ENCODE measurements at regions not wholly inside any gene's neighbourhood (a gene's known extent, or its start where the extent isn't known, plus 50 kb on each side); places are given as distances from the start of the nearest gene placed in this dataset.

- no peaks in the 10 kb centered on the region for H3K4me1 ChIP-seq (ENCODE audit: control insufficient read depth in 2 of 2, insufficient read depth in 2 of 2, low read length in 2 of 2)
- ChIA-PET POLR2A (no interaction called here), CTCF (no interaction called here)
- H3K4me3 ChIP-seq (ENCODE audit: control extremely low read depth in 1 of 5, extremely low read depth in 1 of 5, insufficient read depth in 1 of 5, low read depth in 2 of 5, low read length in 4 of 5) = no peak overlapping the region
- H3K4me2 ChIP-seq (replicated peaks; ENCODE audit: low read depth, low read length, poor library complexity, severe bottlenecking) = no peak overlapping the region
- no peak overlapping the region for H3K4me3 Mint-ChIP-seq
- no peaks in the 10 kb centered on the region for H4K20me1 ChIP-seq (ENCODE audit: control insufficient read depth, insufficient read depth, low read length, poor library complexity, severe bottlenecking)
- intact Hi-C loops (cut with micrococcal nuclease) = no loop called here
- H3K27ac Mint-ChIP-seq = no peak overlapping the region
- H3K27ac ChIP-seq (ENCODE audit: low read length in 2 of 2) = no peak overlapping the region
- no peak overlapping the region for H3K9ac ChIP-seq (ENCODE audit: low read length)
- no peak for ATAC-seq (ENCODE audit: low read depth)
- H3K9me3 Mint-ChIP-seq (ENCODE audit: insufficient read depth) = peaks cover 3% of the 10 kb centered on the region
- no peak overlapping the region for H2AFZ ChIP-seq (ENCODE audit: insufficient read depth, low read depth, low read length, poor library complexity, severe bottlenecking)
- peaks cover 0 to 4% (median 0%) of the 10 kb centered on the region in 3 donors for H3K9me3 ChIP-seq (ENCODE audit: control extremely low read depth in 1 of 3, control insufficient read depth in 2 of 3, insufficient read depth in 1 of 3, low read length in 2 of 3)
- peaks cover 2% of the 10 kb centered on the region for H3K27me3 Mint-ChIP-seq
- H3K4me1 Mint-ChIP-seq = peaks cover 10% of the 10 kb centered on the region
- TF ChIP-seq CTCF (IDR thresholded peaks at IDR 0.05) (no peak), EZH2 (IDR thresholded peaks at IDR 0.05; ENCODE audit: borderline replicate concordance, insufficient read depth, low read depth, low read length, poor library complexity, severe bottlenecking) (no peak)
- H3K36me3 ChIP-seq (replicated peaks in 1 of 2; ENCODE audit: control extremely low read depth in 1 of 2, control insufficient read depth in 1 of 2, extremely low read depth in 1 of 2, insufficient read depth in 2 of 2, low read length in 1 of 2) = no peaks in the 10 kb centered on the region
- WGBS (ENCODE audit: insufficient coverage) = no CpG with 5 or more reads among the region's 2 CpGs
- no peak for DNase-seq
- no peaks in the 10 kb centered on the region for H3K27me3 ChIP-seq (replicated peaks in 1 of 4; ENCODE audit: control extremely low read depth in 1 of 4, control insufficient read depth in 3 of 4, insufficient read depth in 4 of 4, low read length in 3 of 4)
- H3K79me2 ChIP-seq (ENCODE audit: control insufficient read depth, insufficient read depth, low read length) = no peaks in the 10 kb centered on the region
These were observed 319.4 kb upstream of the SLC39A10 start for GRCh38 chr2:195337597-195337996.

- intact Hi-C loops (cut with micrococcal nuclease) = no loop called here
- Histone ChIP-seq H3K27me3 (replicated peaks in 1 of 4; ENCODE audit: control extremely low read depth in 1 of 4, control insufficient read depth in 3 of 4, insufficient read depth in 4 of 4, low read length in 3 of 4) (no peaks in the 10 kb centered on the region), H3K27ac (ENCODE audit: low read length in 2 of 2) (no peak overlapping the region), H4K20me1 (ENCODE audit: control insufficient read depth, insufficient read depth, low read length, poor library complexity, severe bottlenecking) (no peaks in the 10 kb centered on the region), H3K9me3 (ENCODE audit: control extremely low read depth in 1 of 3, control insufficient read depth in 2 of 3, insufficient read depth in 1 of 3, low read length in 2 of 3) (peaks cover 0 to 4% (median 0%) of the 10 kb centered on the region in 3 donors), H3K9ac (ENCODE audit: low read length) (no peak overlapping the region), H3K79me2 (ENCODE audit: control insufficient read depth, insufficient read depth, low read length) (no peaks in the 10 kb centered on the region), H3K4me1 (ENCODE audit: control insufficient read depth in 2 of 2, insufficient read depth in 2 of 2, low read length in 2 of 2) (no peaks in the 10 kb centered on the region), H2AFZ (ENCODE audit: insufficient read depth, low read depth, low read length, poor library complexity, severe bottlenecking) (no peak overlapping the region), H3K4me2 (replicated peaks; ENCODE audit: low read depth, low read length, poor library complexity, severe bottlenecking) (no peak overlapping the region), H3K4me3 (ENCODE audit: control extremely low read depth in 1 of 5, extremely low read depth in 1 of 5, insufficient read depth in 1 of 5, low read depth in 2 of 5, low read length in 4 of 5) (no peak overlapping the region), H3K36me3 (replicated peaks in 1 of 2; ENCODE audit: control extremely low read depth in 1 of 2, control insufficient read depth in 1 of 2, extremely low read depth in 1 of 2, insufficient read depth in 2 of 2, low read length in 1 of 2) (no peaks in the 10 kb centered on the region)
- Mint-ChIP-seq H3K27me3 (peaks cover 2% of the 10 kb centered on the region), H3K9me3 (ENCODE audit: insufficient read depth) (peaks cover 3% of the 10 kb centered on the region), H3K4me1 (peaks cover 10% of the 10 kb centered on the region), H3K27ac (no peak overlapping the region), H3K4me3 (no peak overlapping the region)
- CTCF ChIA-PET = interaction anchor here (1.1 to 1.2 kb wide), 2 partner anchors 14 to 27 kb away, joined by 3 to 4 read pairs; no protein-coding TSS in a partner anchor
- DNase-seq (no peak), ATAC-seq (ENCODE audit: low read depth) (no peak)
- POLR2A ChIA-PET = no interaction called here
- no peak for TF ChIP-seq CTCF (IDR thresholded peaks at IDR 0.05)
- TF ChIP-seq EZH2 (IDR thresholded peaks at IDR 0.05; ENCODE audit: borderline replicate concordance, insufficient read depth, low read depth, low read length, poor library complexity, severe bottlenecking) = no peak
These were observed 323.2 kb upstream of the SLC39A10 start for GRCh38 chr2:195333869-195334268.

Data from B cell (primary cell).